DND-41 (cell line): ENCODE measurements at regions not wholly inside any gene's neighbourhood (a gene's known extent, or its start where the extent isn't known, plus 50 kb on each side); places are given as distances from the start of the nearest gene placed in this dataset.

Source experiments
- CTCF ChIP-seq: IDR thresholded peaks from 2 replicates; pipeline ENCODE4 v1.5.1; 2012; ENCODE audit warnings: borderline replicate concordance, low read length, moderate library complexity, mild to moderate bottlenecking; ENCODE audit not compliant: poor library complexity, severe bottlenecking; ENCODE audit errors: extremely low read depth
- EZH2 ChIP-seq: IDR thresholded peaks from 3 replicates; pipeline ENCODE4 v1.6.1; 2012; ENCODE audit warnings: borderline replicate concordance, low read depth, mild to moderate bottlenecking, moderate library complexity, low read length, inconsistent platforms; ENCODE audit not compliant: severe bottlenecking

GRCh38 chr5:102638316-102638715 is 116.8 kb upstream of the PAM start:
- no peak for TF ChIP-seq CTCF
- no peak for TF ChIP-seq EZH2
